A549 (cell line): ENCODE measurements at regions not wholly inside any gene's neighbourhood (a gene's known extent, or its start where the extent isn't known, plus 50 kb on each side); places are given as distances from the start of the nearest gene placed in this dataset.

Experiments used
- ATAC-seq, 2 experiments: fragments of 200-7000 bp in 1 of 2; fragments of >200 bp in 1 of 2; cut with Nextera tagmentation in 1 of 2; cut with Tn5 transposase in 1 of 2; 3 replicates each; pipeline versions ENCODE4 v1.8.0 to v1.9.1; 2018 to 2020; ENCODE audit warnings: mild to moderate bottlenecking in 1 of 2, moderate library complexity in 1 of 2
- CTCF ChIA-PET: fragments of 300-600 bp; sonication (Branson Sonifier 250); formaldehyde crosslinking; extraction: SDS; loops from one replicate; lab custom pipeline; 2021; ENCODE audit warnings: antibody characterized with exemption, inconsistent platforms; lab: Yijun Ruan, JAX
- POLR2A ChIA-PET: fragments of 350-600 bp; formaldehyde crosslinking; extraction: SDS; loops from one replicate; lab custom pipeline; 2021; ENCODE audit warnings: antibody characterized with exemption, inconsistent platforms; lab: Yijun Ruan, JAX
- DNase-seq, 2 experiments: peaks; one replicate each; pipeline versions ENCODE4 v3.0.0 to v3.0.0-alpha.2; 2011 to 2016; ENCODE audit warnings: low read depth in 1 of 2, low spot score in 1 of 2
- FAIRE-seq: peaks from 2 replicates; lab custom pipeline; 2011; peaks lifted over from hg19 to GRCh38; lab: Jason Lieb, UNC
- H3K27ac ChIP-seq, 2 experiments: fragments of >200 bp; sonication (Bioruptor Twin); formaldehyde crosslinking; 3 replicates each; pipeline ENCODE4 v1.5.1; 2016 to 2017
- H3K4me1 ChIP-seq: fragments of >200 bp; sonication (Bioruptor Twin); formaldehyde crosslinking; 3 replicates; pipeline ENCODE4 v1.6.1; 2016
- H3K4me2 ChIP-seq: fragments of >200 bp; sonication (Bioruptor Twin); formaldehyde crosslinking; 3 replicates; pipeline ENCODE4 v1.6.1; 2016
- H3K4me3 ChIP-seq: fragments of >200 bp; sonication (Bioruptor Twin); formaldehyde crosslinking; 3 replicates; pipeline ENCODE4 v1.5.1; 2016
- H3K9me3 ChIP-seq: fragments of >200 bp; sonication (Bioruptor Twin); formaldehyde crosslinking; 3 replicates; pipeline ENCODE4 v1.6.1; 2016
- BHLHE40 ChIP-seq: IDR thresholded peaks from 2 replicates; pipeline ENCODE4 v1.6.1; 2012; ENCODE audit warnings: low read depth, low read length, inconsistent platforms
- CBX2 ChIP-seq: fragments of 200-600 bp; sonication (generic); IDR thresholded peaks from 2 replicates; pipeline ENCODE4 v1.6.1; 2016; ENCODE audit warnings: low read depth, mild to moderate bottlenecking, borderline replicate concordance
- EHF ChIP-seq: fragments of 250-450 bp; sonication (Bioruptor Pico); IDR thresholded peaks from 2 replicates; pipeline ENCODE4 v1.5.0; 2020; ENCODE audit warnings: mild to moderate bottlenecking
- EHMT2 ChIP-seq: fragments of 200-600 bp; sonication (generic); IDR thresholded peaks from 2 replicates; pipeline ENCODE4 v1.6.1; 2016; ENCODE audit warnings: antibody characterized with exemption, low read depth, mild to moderate bottlenecking, moderate library complexity
- EP300 ChIP-seq, 2 experiments: fragments of >200 bp; sonication (Bioruptor Twin); formaldehyde crosslinking; IDR thresholded peaks; 2 replicates in 1 of 2; 3 replicates in 1 of 2; pipeline ENCODE4 v1.6.1; 2016 to 2017
- ESRRA ChIP-seq: fragments of 150-350 bp; IDR thresholded peaks from 2 replicates; pipeline ENCODE4 v1.6.1; 2014; ENCODE audit warnings: mild to moderate bottlenecking, low read length, borderline replicate concordance
- FOSB ChIP-seq: fragments of 250-450 bp; sonication (Bioruptor Pico); IDR thresholded peaks from 2 replicates; pipeline ENCODE4 v1.5.0; 2020; ENCODE audit warnings: mild to moderate bottlenecking, moderate library complexity
- FOSL2 ChIP-seq, 2 experiments: fragments of 450-650 bp in 1 of 2; fragments of >200 bp in 1 of 2; sonication (Bioruptor Twin) in 1 of 2; formaldehyde crosslinking; IDR thresholded peaks; 2 replicates each; pipeline versions ENCODE4 v1.5.0 to v1.6.1; 2016 to 2020; ENCODE audit warnings: mild to moderate bottlenecking in 1 of 2, moderate library complexity in 1 of 2
- GATA3 ChIP-seq: IDR thresholded peaks from 2 replicates; pipeline ENCODE4 v1.6.1; 2012; ENCODE audit warnings: borderline replicate concordance
- HOXA7 ChIP-seq: fragments of 250-450 bp; sonication (Bioruptor Pico); IDR thresholded peaks from 2 replicates; pipeline ENCODE4 v1.5.0; 2020; ENCODE audit warnings: mild to moderate bottlenecking, moderate library complexity
- HOXB5 ChIP-seq: fragments of 250-450 bp; sonication (Bioruptor Pico); IDR thresholded peaks from 2 replicates; pipeline ENCODE4 v1.5.0; 2020; ENCODE audit warnings: mild to moderate bottlenecking, moderate library complexity
- JUN ChIP-seq, 2 experiments: fragments of >200 bp; sonication (Bioruptor Twin); formaldehyde crosslinking; IDR thresholded peaks; 2 replicates in 1 of 2; 3 replicates in 1 of 2; pipeline ENCODE4 v1.6.1; 2016 to 2017
- NPAS2 ChIP-seq: fragments of 250-450 bp; sonication (Bioruptor Pico); IDR thresholded peaks from 2 replicates; pipeline ENCODE4 v1.8.0; 2022; ENCODE audit warnings: mild to moderate bottlenecking, moderate library complexity, borderline replicate concordance
- NR3C1 ChIP-seq: fragments of >200 bp; sonication (Bioruptor Twin); formaldehyde crosslinking; IDR thresholded peaks from 3 replicates; pipeline ENCODE4 v1.6.1; 2017
- RARB ChIP-seq: fragments of 250-450 bp; sonication (Bioruptor Pico); IDR thresholded peaks from 2 replicates; pipeline ENCODE4 v1.8.0; 2021; ENCODE audit warnings: mild to moderate bottlenecking, moderate library complexity
- RFX5 ChIP-seq: fragments of 450-650 bp; IDR thresholded peaks from 2 replicates; pipeline ENCODE4 v1.7.1; 2014; ENCODE audit warnings: antibody characterized with exemption, mild to moderate bottlenecking, moderate library complexity
- ZFP36 ChIP-seq: fragments of 450-650 bp; IDR thresholded peaks from 2 replicates; pipeline ENCODE4 v1.6.1; 2014; ENCODE audit warnings: borderline replicate concordance; ENCODE audit not compliant: partially characterized antibody
- ZNF302 ChIP-seq: fragments of 250-450 bp; sonication (Bioruptor Pico); IDR thresholded peaks from 2 replicates; pipeline ENCODE4 v1.9.0; 2021; ENCODE audit warnings: inconsistent platforms, mild to moderate bottlenecking, moderate library complexity
- ZSCAN20 ChIP-seq: fragments of 250-450 bp; sonication (Bioruptor Pico); IDR thresholded peaks from 2 replicates; pipeline ENCODE4 v1.8.0; 2022; ENCODE audit warnings: mild to moderate bottlenecking, moderate library complexity
- WGBS: methylation state at CpG from one replicate; pipeline ENCODE4 v1.1.6; 2017; ENCODE audit errors: missing lambda C conversion rate; 5-methylcytosine and 5-hydroxymethylcytosine counted together
- TF ChIP-seq, protein P1 (sequence below): IDR thresholded peaks from 2 replicates; pipeline ENCODE4 v1.6.1; 2012; ENCODE audit warnings: low read depth, borderline replicate concordance
- TF ChIP-seq, protein P2 (sequence below): fragments of 250-450 bp; sonication (Bioruptor Pico); IDR thresholded peaks from 2 replicates; pipeline ENCODE4 v1.5.0; 2020; ENCODE audit warnings: low read depth, mild to moderate bottlenecking, moderate library complexity
- TF ChIP-seq, protein P3 (sequence below): fragments of 450-650 bp; IDR thresholded peaks from 2 replicates; pipeline ENCODE4 v1.6.1; 2014; ENCODE audit warnings: antibody characterized with exemption

DNA sequence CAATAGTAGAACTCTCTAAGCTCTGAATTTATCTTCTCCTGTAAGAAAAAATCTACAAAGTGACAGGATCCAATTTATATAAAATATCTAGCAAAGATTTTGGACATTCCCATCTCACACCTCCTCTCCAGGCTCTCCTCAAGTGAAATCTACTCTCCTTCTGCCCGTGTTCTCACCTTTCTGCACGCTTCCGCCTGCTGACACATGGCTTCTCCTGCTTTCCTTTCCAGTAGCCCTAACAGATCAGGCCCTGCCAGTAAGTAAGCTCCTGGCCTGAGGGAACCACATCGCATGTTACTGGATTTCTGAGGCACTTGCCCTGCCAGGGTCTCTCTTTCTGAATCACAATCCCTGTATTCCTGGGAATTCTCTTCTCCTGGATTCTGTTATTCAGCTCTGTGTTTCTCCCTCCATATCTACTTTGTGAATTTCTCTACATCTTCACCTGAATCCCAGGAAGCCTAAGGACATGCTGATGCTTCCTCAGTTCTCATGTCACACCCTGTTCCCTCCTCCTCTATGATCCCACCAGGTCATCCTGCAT is 53.3 kb upstream of the TOP3B start:
- Histone ChIP-seq H3K4me1 (no peaks in the 10 kb centered on the region), H3K27ac (no peak overlapping the region), H3K4me2 (no peak overlapping the region), H3K9me3 (no peaks in the 10 kb centered on the region), H3K4me3 (no peak overlapping the region)
- ChIA-PET CTCF (no interaction called here), POLR2A (no interaction called here)
- DNase-seq (no peak), ATAC-seq (no peak), FAIRE-seq (no peak)
- TF ChIP-seq HOXB5 (CRISPR knock-in tag) (no peak), JUN (IDR thresholded peaks at IDR 0.05) (no peak), ZSCAN20 (CRISPR knock-in tag) (no peak), ZNF302 (CRISPR knock-in tag) (no peak), GATA3 (no peak), HOXA7 (CRISPR knock-in tag) (no peak), NPAS2 (CRISPR knock-in tag) (no peak), NR3C1 (no peak), FOSL2 (IDR thresholded peaks at IDR 0.05) (no peak), FOSL2 (CRISPR knock-in tag; IDR thresholded peaks at IDR 0.05) (no peak)
- TF ChIP-seq, protein P1, sequence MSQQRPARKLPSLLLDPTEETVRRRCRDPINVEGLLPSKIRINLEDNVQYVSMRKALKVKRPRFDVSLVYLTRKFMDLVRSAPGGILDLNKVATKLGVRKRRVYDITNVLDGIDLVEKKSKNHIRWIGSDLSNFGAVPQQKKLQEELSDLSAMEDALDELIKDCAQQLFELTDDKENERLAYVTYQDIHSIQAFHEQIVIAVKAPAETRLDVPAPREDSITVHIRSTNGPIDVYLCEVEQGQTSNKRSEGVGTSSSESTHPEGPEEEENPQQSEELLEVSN, result no peak
- TF ChIP-seq, protein P2, sequence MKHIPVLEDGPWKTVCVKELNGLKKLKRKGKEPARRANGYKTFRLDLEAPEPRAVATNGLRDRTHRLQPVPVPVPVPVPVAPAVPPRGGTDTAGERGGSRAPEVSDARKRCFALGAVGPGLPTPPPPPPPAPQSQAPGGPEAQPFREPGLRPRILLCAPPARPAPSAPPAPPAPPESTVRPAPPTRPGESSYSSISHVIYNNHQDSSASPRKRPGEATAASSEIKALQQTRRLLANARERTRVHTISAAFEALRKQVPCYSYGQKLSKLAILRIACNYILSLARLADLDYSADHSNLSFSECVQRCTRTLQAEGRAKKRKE (CRISPR knock-in tag), result no peak
- 72% methylated on average over 4 of the region's 4 CpGs for WGBS

DNA sequence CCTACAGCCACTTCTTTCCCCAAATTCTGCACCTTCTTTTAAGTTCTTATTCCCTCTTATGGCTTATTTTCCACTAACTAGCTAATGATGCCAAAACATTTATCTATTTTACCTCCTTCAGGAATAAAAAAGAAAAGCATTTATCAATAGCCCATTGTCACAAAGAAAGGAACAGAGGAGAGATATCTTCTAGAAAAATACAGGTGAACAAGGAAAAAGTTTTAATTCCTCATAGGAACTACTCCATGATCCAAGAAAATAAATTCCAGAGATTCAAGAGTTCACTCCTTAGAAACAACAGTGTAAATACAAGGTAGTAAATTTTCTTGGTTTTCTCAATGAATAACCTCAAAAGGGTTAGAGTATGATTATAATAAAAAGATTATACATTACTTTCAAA is 52.6 kb upstream of the TOP3B start:
- TF ChIP-seq HOXB5 (CRISPR knock-in tag), result no peak
- no peak for TF ChIP-seq ESRRA
- TF ChIP-seq, all 56 proteins: peak for 0
- ChIA-PET POLR2A (no interaction called here), CTCF (no interaction called here)
- DNase-seq (no peak), ATAC-seq (no peak), FAIRE-seq (no peak)
- no peaks in the 10 kb centered on the region for H3K9me3 ChIP-seq
- no peak overlapping the region for H3K4me3 ChIP-seq
- no peak overlapping the region for H3K4me2 ChIP-seq
- no peak overlapping the region for H3K27ac ChIP-seq
- H3K4me1 ChIP-seq, result no peaks in the 10 kb centered on the region

DNA sequence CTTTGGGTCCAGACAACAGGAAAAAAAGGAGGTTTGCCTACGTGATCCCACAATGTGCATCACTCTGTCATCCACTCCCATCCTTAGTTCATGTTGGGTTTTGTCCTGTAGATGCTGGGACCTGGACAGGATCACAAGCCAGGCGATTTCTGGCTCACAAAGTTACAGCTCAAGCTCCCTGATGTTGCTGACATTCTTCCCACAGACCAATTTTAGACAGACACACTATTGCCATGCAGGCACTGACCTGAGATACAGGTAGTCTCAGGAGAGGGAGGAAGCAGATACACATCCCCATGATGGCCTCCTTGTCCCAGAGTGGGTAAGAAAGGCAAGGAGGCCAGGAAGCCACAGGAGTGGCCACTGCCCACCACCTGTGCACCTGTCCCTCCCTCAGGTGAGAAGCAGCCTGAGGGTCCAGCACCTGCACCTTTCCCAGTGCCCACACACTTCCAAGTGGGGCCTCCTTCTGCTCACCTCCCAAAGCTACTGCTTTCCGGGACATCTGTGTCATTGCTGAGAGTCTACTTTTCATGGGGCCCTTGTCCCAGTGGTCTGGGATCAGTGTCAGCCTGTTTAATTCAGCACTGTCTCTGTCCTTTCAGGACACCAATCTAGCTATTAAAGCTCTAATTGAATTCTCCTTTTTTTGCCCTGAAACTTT is 52.0 kb upstream of the TOP3B start:
- Histone ChIP-seq H3K4me1 (no peaks in the 10 kb centered on the region), H3K4me2 (no peak overlapping the region), H3K27ac (no peak overlapping the region), H3K9me3 (no peaks in the 10 kb centered on the region), H3K4me3 (no peak overlapping the region)
- TF ChIP-seq BHLHE40 (no peak), RFX5 (no peak), EHF (CRISPR knock-in tag) (no peak), CBX2 (no peak), ZFP36 (no peak), EP300 (IDR thresholded peaks at IDR 0.05) (no peak), FOSB (CRISPR knock-in tag) (no peak), RARB (CRISPR knock-in tag) (no peak), EHMT2 (no peak)
- TF ChIP-seq, protein P3, sequence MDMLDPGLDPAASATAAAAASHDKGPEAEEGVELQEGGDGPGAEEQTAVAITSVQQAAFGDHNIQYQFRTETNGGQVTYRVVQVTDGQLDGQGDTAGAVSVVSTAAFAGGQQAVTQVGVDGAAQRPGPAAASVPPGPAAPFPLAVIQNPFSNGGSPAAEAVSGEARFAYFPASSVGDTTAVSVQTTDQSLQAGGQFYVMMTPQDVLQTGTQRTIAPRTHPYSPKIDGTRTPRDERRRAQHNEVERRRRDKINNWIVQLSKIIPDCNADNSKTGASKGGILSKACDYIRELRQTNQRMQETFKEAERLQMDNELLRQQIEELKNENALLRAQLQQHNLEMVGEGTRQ, result no peak
- DNase-seq (no peak), FAIRE-seq (no peak), ATAC-seq (no peak)
- ChIA-PET CTCF (no interaction called here), POLR2A (no interaction called here)
- WGBS, result 45% methylated on average over 2 of the region's 3 CpGs
